T-helper 17 cell (primary cell): ENCODE measurements at regions not wholly inside any gene's neighbourhood (a gene's known extent, or its start where the extent isn't known, plus 50 kb on each side); places are given as distances from the start of the nearest gene placed in this dataset.
"Not testable (repeated sequence)": the region's sequence is repeated elsewhere in the genome, so short reads cannot be mapped to it uniquely, and the experiment has no call there.

Experiments used
- ATAC-seq: fragments of 150-1000 bp; cut with Tn5 transposase; 2 replicates; pipeline ENCODE4 v1.10.0; 2021; ENCODE audit warnings: mild to moderate bottlenecking, moderate library complexity
- DNase-seq, 3 donors: peaks; one replicate each; pipeline versions ENCODE4 v3.0.0 to v3.0.0-alpha.2; 2020 to 2021
- H3K9me3 ChIP-seq: one replicate; pipeline ENCODE4 v1.7.0; 2013; ENCODE audit warnings: low read length, mild to moderate bottlenecking; ENCODE audit not compliant: control insufficient read depth, poor library complexity, severe bottlenecking
- H3K27ac Mint-ChIP-seq: one replicate; pipeline ENCODE4 v1.8.0; 2022; ENCODE audit warnings: mild to moderate bottlenecking, moderate library complexity, mixed read lengths
- H3K27me3 Mint-ChIP-seq: one replicate; pipeline ENCODE4 v1.8.0; 2022; ENCODE audit warnings: mixed read lengths
- H3K36me3 Mint-ChIP-seq: one replicate; pipeline ENCODE4 v1.8.0; 2022; ENCODE audit warnings: low read depth, mixed read lengths
- H3K4me1 Mint-ChIP-seq: one replicate; pipeline ENCODE4 v1.8.0; 2022; ENCODE audit warnings: mild to moderate bottlenecking, mixed read lengths
- H3K4me3 Mint-ChIP-seq: one replicate; pipeline ENCODE4 v1.8.0; 2022; ENCODE audit warnings: mild to moderate bottlenecking, moderate library complexity, mixed read lengths

DNA sequence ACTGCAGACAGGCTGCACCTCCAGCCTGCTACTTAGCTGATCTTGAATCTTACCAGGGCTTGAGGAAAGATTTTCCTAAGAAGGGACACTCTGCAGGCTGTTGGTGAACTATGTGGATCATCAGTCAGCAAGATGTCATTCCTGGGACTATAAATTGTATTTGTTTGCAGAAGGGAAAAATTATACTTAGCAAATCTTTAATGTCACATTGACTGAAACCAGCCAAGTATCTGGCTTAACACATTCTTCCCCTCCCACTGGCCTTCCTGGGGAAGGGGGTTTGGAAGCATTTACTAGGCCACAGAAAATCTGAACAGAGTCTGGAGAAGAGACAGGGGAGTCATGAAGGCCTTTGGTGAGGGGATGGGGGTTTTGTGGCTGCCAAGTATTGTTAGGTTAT lies 156.7 kb upstream of the EOLA2 start:
- no peak for ATAC-seq
- Mint-ChIP-seq H3K36me3 (no peaks in the 10 kb centered on the region), H3K27ac (no peak overlapping the region), H3K4me3 (no peak overlapping the region), H3K4me1 (no peaks in the 10 kb centered on the region), H3K27me3 (no peaks in the 10 kb centered on the region)
- H3K9me3 ChIP-seq, result no peaks in the 10 kb centered on the region
- no peak for DNase-seq

- DNase-seq, result no peak
- no peaks in the 10 kb centered on the region for H3K36me3 Mint-ChIP-seq
- H3K9me3 ChIP-seq, result peaks cover 2% of the 10 kb centered on the region
- ATAC-seq, result no peak
- no peak overlapping the region for H3K27ac Mint-ChIP-seq
- no peak overlapping the region for H3K4me3 Mint-ChIP-seq
- no peaks in the 10 kb centered on the region for H3K4me1 Mint-ChIP-seq
- H3K27me3 Mint-ChIP-seq, result no peaks in the 10 kb centered on the region
Measured at GRCh38 chrX:150099316-150099715, 161.0 kb upstream of the EOLA2 start.

DNA sequence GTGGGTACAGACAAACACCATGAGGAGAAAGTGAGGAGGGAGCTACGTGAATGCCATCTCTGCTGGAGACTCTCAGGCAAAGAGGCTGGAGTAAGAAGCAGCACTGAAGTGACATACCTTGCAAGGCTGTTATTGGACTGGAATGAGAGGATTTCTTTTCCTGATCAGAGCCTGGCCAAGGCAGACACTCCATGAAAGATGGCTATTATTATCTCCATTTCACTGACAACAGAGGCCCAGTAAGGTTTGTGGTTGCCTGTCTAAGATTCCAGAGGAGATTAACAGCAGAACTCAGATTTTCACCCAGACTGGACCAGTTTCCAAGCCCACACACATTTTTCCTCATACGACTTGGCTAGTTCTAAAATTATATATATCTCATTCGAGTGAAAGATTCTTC lies 162.0 kb upstream of the EOLA2 start:
- Mint-ChIP-seq H3K27me3 (no peaks in the 10 kb centered on the region), H3K27ac (no peak overlapping the region), H3K4me3 (no peak overlapping the region), H3K36me3 (no peaks in the 10 kb centered on the region), H3K4me1 (no peaks in the 10 kb centered on the region)
- ATAC-seq (no peak), DNase-seq (no peak)
- H3K9me3 ChIP-seq, result peaks cover 2% of the 10 kb centered on the region

DNA sequence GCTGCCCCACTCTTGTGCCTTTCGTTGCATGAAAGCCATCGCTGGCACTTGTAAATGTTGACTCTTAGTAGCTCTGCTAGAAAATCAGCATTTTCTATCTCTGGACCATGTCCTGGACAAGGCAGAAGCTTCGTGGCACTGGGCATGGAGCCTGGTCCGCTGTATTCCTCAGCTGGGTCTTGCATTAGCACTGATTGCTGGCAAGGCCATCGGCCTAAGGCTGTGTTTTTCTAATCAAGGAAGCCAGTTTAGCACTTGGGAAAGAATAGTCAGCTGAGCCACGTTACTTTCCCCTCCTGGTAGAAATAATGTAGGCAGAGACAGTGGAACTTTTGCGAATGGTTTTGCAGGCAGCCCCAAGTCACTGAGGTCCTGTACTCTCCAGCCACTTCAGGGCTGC lies 180.2 kb upstream of the EOLA2 start:
- Mint-ChIP-seq H3K4me3 (no peak overlapping the region), H3K36me3 (no peaks in the 10 kb centered on the region), H3K27ac (no peak overlapping the region), H3K27me3 (no peaks in the 10 kb centered on the region), H3K4me1 (no peaks in the 10 kb centered on the region)
- ATAC-seq (no peak), DNase-seq (no peak)
- H3K9me3 ChIP-seq, result no peaks in the 10 kb centered on the region

DNA sequence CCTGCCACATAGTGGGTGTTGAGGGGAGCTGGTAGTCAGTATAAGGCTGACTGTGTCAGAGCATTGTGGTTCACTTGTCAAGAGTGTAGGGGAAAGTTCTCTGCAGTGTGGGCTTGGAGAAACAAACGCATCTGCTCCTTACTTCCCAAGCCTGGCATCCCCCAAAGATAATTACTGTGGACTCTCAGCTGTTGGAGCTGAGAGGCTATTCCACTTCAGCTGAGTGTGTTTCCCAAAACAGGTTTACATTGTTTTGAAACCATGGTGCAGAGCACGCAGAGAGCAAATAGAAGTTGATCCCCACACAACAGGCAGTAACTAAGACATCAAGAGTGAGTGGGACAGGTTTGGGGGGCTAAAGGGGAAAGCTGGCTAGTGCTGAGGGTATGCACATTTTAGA lies 181.0 kb upstream of the EOLA2 start:
- H3K9me3 ChIP-seq, result no peaks in the 10 kb centered on the region
- H3K4me1 Mint-ChIP-seq, result no peaks in the 10 kb centered on the region
- DNase-seq (no peak), ATAC-seq (no peak)
- H3K36me3 Mint-ChIP-seq, result peaks cover 2% of the 10 kb centered on the region
- no peak overlapping the region for H3K27ac Mint-ChIP-seq
- no peak overlapping the region for H3K4me3 Mint-ChIP-seq
- no peaks in the 10 kb centered on the region for H3K27me3 Mint-ChIP-seq

- H3K4me3 Mint-ChIP-seq, DNase-seq, H3K4me1 Mint-ChIP-seq, ATAC-seq, H3K27me3 Mint-ChIP-seq, H3K36me3 Mint-ChIP-seq, H3K27ac Mint-ChIP-seq, H3K9me3 ChIP-seq: not testable (repeated sequence)
Measured at GRCh38 chrX:150125045-150125444, 186.8 kb upstream of the EOLA2 start.

DNA sequence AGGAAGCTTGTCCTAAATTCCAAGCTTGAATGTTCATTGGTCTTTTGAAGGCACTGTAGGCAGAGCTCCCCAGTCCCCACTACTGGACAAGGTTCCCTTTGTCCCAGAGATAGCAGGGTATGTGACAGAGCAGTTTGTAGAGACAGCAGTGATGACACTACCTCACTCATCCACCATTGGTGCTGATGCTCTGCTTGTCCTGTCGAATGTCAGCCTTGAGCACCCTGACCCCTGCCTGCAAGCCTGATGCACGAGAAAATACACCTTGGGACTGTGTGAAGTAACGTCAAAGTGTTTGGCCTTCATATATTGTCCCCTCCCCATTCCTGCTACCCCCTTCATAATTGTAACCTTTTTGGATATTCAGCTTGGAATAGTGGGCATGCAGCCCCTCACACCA lies 188.9 kb upstream of the EOLA2 start:
- Mint-ChIP-seq H3K36me3 (peaks cover 2% of the 10 kb centered on the region), H3K4me1 (no peaks in the 10 kb centered on the region), H3K27me3 (no peaks in the 10 kb centered on the region), H3K27ac (no peak overlapping the region), H3K4me3 (no peak overlapping the region)
- DNase-seq (no peak), ATAC-seq (no peak)
- no peaks in the 10 kb centered on the region for H3K9me3 ChIP-seq

DNA sequence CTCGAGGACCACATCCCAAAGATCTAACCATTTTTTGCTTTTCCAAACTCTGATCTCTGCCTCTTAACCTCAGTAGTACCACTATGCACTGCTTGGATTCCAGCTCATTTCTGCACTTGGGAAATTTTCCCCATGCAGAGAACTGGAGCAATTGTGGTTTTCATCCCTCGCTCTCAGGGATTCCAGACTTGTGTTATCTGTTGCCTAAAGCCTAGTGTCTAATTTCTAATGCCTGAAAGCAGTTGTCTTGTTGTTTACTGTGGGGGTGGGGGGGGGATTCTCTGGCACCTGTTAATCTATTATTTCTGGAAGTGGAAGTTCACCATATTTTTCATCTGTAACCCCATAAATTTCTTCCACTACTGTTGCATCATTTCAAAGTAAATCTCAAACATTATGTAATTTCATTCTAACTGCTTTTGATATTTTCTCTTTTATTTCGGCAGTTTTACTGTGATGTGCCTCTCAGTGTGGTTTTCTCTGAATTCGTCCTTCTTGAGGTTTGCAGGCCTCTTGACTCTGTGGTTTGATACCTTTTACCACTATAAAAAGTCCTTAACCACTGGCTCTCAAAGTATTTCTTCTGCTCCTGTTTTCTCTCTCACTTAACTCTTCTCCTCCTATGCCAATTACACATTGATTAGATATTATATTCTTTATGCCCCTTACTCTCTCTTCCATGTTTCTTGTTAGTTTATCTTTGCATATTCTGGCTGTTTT lies 205.6 kb upstream of the EOLA2 start:
- no peak overlapping the region for H3K27ac Mint-ChIP-seq
- ATAC-seq (no peak), DNase-seq (no peak)
- peak overlapping the region; percentile 19 for H3K4me3 Mint-ChIP-seq
- H3K4me1 Mint-ChIP-seq, result no peaks in the 10 kb centered on the region
- no peaks in the 10 kb centered on the region for H3K27me3 Mint-ChIP-seq
- H3K9me3 ChIP-seq, result no peaks in the 10 kb centered on the region
- no peaks in the 10 kb centered on the region for H3K36me3 Mint-ChIP-seq

GRCh38 chrX:150146271-150146896 lies 208.1 kb upstream of the EOLA2 start:
- no peaks in the 10 kb centered on the region for H3K9me3 ChIP-seq
- no peak overlapping the region for H3K27ac Mint-ChIP-seq
- ATAC-seq, result no peak
- no peaks in the 10 kb centered on the region for H3K36me3 Mint-ChIP-seq
- no peaks in the 10 kb centered on the region for H3K4me1 Mint-ChIP-seq
- no peaks in the 10 kb centered on the region for H3K27me3 Mint-ChIP-seq
- H3K4me3 Mint-ChIP-seq, result no peak overlapping the region
- no peak for DNase-seq

DNA sequence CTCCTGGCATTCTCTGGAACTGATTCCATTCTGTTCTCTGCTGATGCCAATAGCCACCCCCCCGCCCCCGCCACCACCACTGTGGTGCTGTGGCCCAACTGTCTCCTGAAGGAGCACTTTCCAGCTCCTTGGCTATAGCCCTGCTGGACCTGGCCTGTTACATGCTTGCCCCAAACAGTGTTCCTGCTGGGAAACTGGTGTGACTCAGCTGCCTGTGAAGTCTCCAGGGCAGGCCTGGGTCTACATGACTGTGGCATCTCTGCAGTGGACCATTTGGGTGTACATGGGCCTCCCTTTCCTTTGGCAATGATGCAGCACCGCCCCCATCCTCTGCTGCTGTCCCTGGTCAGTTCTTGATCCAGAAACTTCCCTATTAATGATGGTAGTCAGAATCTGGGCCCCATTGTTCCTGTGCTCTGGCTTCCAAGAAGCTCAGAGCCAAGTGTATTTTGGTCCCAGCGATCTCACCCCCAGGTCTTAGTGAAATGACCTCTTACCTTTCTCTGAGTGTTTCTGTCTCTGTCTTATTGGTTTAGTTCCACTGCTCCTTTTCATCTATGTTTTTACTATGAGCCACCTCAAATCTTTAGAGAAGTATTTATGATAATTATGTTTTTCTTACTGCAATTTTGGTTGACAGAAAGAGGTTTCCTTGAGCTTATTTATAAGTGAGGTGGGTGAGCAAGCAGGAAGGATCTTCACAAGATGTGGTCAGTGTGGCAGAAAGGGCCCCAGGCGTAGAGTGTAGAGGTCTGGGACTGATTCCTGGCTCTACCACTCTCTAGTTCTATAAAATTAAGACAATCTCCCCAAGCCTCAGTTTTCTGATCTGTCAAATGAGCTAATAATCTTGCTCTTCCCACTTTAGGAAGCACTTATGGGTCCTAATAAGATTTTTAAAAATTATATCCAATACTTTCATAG lies 210.7 kb upstream of the EOLA2 start:
- DNase-seq, result no peak
- Mint-ChIP-seq H3K4me1 (no peaks in the 10 kb centered on the region), H3K27me3 (no peaks in the 10 kb centered on the region), H3K27ac (no peak overlapping the region), H3K4me3 (no peak overlapping the region), H3K36me3 (no peaks in the 10 kb centered on the region)
- ATAC-seq, result no peak
- H3K9me3 ChIP-seq, result no peaks in the 10 kb centered on the region

DNA sequence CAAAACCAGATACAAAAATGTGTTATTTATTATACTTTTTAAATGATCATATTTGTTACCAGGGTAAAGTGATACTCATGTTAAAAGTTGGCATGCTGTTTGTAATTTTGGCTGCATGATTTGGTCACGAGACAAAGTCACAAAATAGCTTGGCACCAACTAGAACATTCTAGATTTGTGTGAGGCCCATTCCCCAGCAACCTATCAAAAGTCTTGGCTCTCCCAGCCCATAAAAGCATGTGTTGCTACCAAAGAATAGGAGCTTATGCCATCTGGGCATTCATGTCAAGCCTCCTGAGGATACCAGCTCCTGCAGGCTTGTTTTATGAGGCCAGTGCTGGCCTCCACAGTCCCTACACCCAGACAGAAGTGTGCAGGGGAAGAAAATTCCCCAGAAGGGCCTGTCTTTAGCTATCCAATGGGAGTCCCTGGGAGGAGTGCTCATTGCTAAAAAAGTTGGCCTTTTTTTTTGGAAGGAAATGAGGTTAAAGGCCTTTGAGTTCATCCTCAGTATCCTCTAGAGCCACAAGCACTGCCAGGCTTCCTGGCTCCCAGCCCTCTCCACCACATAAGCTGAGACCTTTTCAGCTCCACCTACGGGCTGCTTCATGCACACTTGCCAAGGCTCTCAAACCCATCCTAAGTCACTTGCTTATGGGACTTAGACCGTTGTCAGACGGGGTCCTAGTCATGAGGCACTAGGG lies 211.9 kb upstream of the EOLA2 start:
- Mint-ChIP-seq H3K27ac (no peak overlapping the region), H3K27me3 (no peaks in the 10 kb centered on the region), H3K4me1 (no peaks in the 10 kb centered on the region), H3K36me3 (no peaks in the 10 kb centered on the region), H3K4me3 (no peak overlapping the region)
- ATAC-seq (no peak), DNase-seq (no peak)
- H3K9me3 ChIP-seq, result no peaks in the 10 kb centered on the region

DNA sequence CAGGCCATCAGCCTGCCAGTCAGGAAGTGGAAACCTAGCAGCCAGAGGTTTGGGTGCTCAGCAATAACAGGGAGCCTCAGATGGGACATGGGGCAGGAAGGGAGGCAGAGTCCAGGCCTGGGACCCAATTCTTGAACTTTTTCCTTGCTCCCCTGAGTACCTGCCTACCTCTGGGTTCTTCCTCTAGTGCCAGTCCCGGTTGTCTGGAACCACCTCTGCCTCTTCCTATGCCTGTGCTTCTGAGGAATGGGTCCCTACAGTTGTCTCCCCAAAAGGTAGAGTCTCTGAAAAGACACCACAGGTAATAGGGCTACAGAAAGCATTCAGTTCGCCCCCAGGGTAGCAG lies 212.4 kb upstream of the MAMLD1 start:
- Mint-ChIP-seq H3K4me1 (no peaks in the 10 kb centered on the region), H3K27ac (no peak overlapping the region), H3K4me3 (no peak overlapping the region), H3K36me3 (no peaks in the 10 kb centered on the region), H3K27me3 (no peaks in the 10 kb centered on the region)
- no peaks in the 10 kb centered on the region for H3K9me3 ChIP-seq
- DNase-seq (no peak), ATAC-seq (no peak)

GRCh38 chrX:150152036-150152435 lies 211.1 kb upstream of the MAMLD1 start:
- H3K4me1 Mint-ChIP-seq, result no peaks in the 10 kb centered on the region

More at GRCh38 chrX:150152036-150152435, 211.1 kb upstream of the MAMLD1 start:
- H3K27me3 Mint-ChIP-seq, result no peaks in the 10 kb centered on the region
- no peak for DNase-seq
- H3K27ac Mint-ChIP-seq, result no peak overlapping the region
- no peaks in the 10 kb centered on the region for H3K9me3 ChIP-seq
- H3K36me3 Mint-ChIP-seq, result no peaks in the 10 kb centered on the region
- H3K4me3 Mint-ChIP-seq, result no peak overlapping the region
- no peak for ATAC-seq
